BJ (cell line): ENCODE measurements at regions not wholly inside any gene's neighbourhood (a gene's known extent, or its start where the extent isn't known, plus 50 kb on each side); places are given as distances from the start of the nearest gene placed in this dataset.
A peak's percentile ranks its signal among the peaks of the same experiment; 100 is the strongest.

ENCODE experiments used
- CTCF ChIA-PET: fragments of 350-600 bp; formaldehyde crosslinking; extraction: SDS; loops from one replicate; lab custom pipeline; 2021; ENCODE audit warnings: antibody characterized with exemption, inconsistent platforms; lab: Yijun Ruan, JAX
- POLR2A ChIA-PET: fragments of 300-600 bp; sonication (Branson Sonifier 250); formaldehyde crosslinking; extraction: SDS; loops from one replicate; lab custom pipeline; 2021; ENCODE audit warnings: antibody characterized with exemption; lab: Charles Lee
- DNase-seq: peaks from one replicate; pipeline ENCODE4 v3.0.0-alpha.2; 2011; ENCODE audit warnings: low read depth
- H3K27me3 ChIP-seq: 2 replicates; pipeline ENCODE4 v1.6.0; 2011; ENCODE audit warnings: low read length; ENCODE audit not compliant: control insufficient read depth, insufficient read depth
- H3K36me3 ChIP-seq: 2 replicates; pipeline ENCODE4 v1.5.1; 2011; ENCODE audit warnings: low read length; ENCODE audit not compliant: control insufficient read depth, insufficient read depth
- H3K4me3 ChIP-seq: 2 replicates; pipeline ENCODE4 v1.5.1; 2011; ENCODE audit warnings: low read depth, mild to moderate bottlenecking, control low read depth, low read length
- TF ChIP-seq, protein P1 (sequence below): IDR thresholded peaks from 2 replicates; pipeline ENCODE4 v1.5.1; 2011; ENCODE audit warnings: low read depth, mild to moderate bottlenecking, control low read depth, inconsistent platforms, low read length, moderate library complexity; ENCODE audit not compliant: insufficient read depth

GRCh38 chr13:90099847-90100246 is 1247.6 kb upstream of the MIR17HG start:
- TF ChIP-seq, protein P1, sequence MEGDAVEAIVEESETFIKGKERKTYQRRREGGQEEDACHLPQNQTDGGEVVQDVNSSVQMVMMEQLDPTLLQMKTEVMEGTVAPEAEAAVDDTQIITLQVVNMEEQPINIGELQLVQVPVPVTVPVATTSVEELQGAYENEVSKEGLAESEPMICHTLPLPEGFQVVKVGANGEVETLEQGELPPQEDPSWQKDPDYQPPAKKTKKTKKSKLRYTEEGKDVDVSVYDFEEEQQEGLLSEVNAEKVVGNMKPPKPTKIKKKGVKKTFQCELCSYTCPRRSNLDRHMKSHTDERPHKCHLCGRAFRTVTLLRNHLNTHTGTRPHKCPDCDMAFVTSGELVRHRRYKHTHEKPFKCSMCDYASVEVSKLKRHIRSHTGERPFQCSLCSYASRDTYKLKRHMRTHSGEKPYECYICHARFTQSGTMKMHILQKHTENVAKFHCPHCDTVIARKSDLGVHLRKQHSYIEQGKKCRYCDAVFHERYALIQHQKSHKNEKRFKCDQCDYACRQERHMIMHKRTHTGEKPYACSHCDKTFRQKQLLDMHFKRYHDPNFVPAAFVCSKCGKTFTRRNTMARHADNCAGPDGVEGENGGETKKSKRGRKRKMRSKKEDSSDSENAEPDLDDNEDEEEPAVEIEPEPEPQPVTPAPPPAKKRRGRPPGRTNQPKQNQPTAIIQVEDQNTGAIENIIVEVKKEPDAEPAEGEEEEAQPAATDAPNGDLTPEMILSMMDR, result no peak
- no peaks in the 10 kb centered on the region for H3K27me3 ChIP-seq
- DNase-seq, result no peak
- H3K36me3 ChIP-seq, result no peaks in the 10 kb centered on the region
- no peak overlapping the region for H3K4me3 ChIP-seq
- ChIA-PET POLR2A (no interaction called here), CTCF (no interaction called here)

- H3K36me3 ChIP-seq, result no peaks in the 10 kb centered on the region
- POLR2A ChIA-PET, result no interaction called here
- H3K4me3 ChIP-seq, result no peak overlapping the region
- TF ChIP-seq, protein P1, result no peak
- DNase-seq, result no peak
- H3K27me3 ChIP-seq, result no peaks in the 10 kb centered on the region
- CTCF ChIA-PET, result no interaction called here
Observed at GRCh38 chr13:90103099-90103784, 1244.2 kb upstream of the MIR17HG start.

DNA sequence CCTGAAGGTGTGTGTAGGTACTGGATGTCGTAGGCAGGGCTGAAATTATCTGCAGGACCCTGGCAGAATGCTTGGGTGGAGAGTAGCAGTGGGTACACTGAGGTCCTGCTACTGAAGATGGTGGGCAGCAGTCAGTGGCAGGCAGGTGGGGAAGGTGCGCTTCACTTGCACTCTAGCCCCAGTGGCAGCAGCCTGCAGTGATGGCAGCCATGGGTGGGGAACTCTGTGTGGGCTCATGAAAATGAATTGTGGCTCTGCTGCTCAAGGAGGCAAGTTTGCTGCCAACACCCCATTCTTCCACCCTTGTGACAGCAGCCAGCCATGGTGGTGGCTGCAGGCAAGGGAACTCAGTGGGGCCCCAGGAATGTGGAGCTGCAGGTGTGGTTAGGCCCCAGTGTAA is 1242.7 kb upstream of the MIR17HG start:
- H3K27me3 ChIP-seq, result no peaks in the 10 kb centered on the region
- no peak for DNase-seq
- CTCF ChIA-PET, result no interaction called here
- no peaks in the 10 kb centered on the region for H3K36me3 ChIP-seq
- TF ChIP-seq, protein P1, result no peak
- no peak overlapping the region for H3K4me3 ChIP-seq
- POLR2A ChIA-PET, result no interaction called here

DNA sequence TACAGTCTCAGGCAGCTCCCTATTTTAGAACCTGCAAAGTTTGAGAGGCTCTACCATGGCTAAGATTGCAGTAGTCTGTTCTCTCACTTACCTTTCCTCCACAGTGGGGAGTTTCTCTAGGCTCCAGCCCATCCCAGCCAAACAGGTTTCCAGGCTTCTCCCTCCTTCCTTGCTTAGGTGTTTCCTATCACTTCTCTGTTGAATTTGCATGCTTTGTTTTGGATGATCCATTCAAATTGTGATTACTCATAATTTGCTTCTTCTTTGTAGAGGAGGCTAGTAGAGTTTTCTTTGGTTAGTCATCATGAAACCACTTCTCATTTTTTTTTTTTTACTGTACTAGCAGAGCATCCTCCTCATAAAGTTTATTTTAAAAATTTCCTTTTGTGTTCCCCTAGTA is 1242.2 kb upstream of the MIR17HG start:
- ChIA-PET CTCF (no interaction called here), POLR2A (no interaction called here)
- Histone ChIP-seq H3K27me3 (no peaks in the 10 kb centered on the region), H3K36me3 (no peaks in the 10 kb centered on the region), H3K4me3 (no peak overlapping the region)
- peak; percentile 12 for DNase-seq
- TF ChIP-seq, protein P1, result no peak

GRCh38 chr13:90105849-90106496 is 1241.5 kb upstream of the MIR17HG start:
- Histone ChIP-seq H3K27me3 (no peaks in the 10 kb centered on the region), H3K4me3 (no peak overlapping the region), H3K36me3 (no peaks in the 10 kb centered on the region)
- DNase-seq, result peak; percentile 21
- TF ChIP-seq, protein P1, result no peak
- POLR2A ChIA-PET, result no interaction called here
- CTCF ChIA-PET, result no interaction called here
